ENCODE measurements at regions not wholly inside any gene's neighbourhood (a gene's known extent, or its start where the extent isn't known, plus 50 kb on each side); places are given as distances from the start of the nearest gene placed in this dataset.

- no peak for TF ChIP-seq CTCF (conservative IDR thresholded peaks at IDR 0.05 in 1 of 2, IDR thresholded peaks at IDR 0.05 in 1 of 2; ENCODE audit: extremely low read depth in 1 of 2, insufficient read depth in 1 of 2, low read depth in 1 of 2, low read length in 2 of 2)
- no peak for TF ChIP-seq EZH2 (IDR thresholded peaks at IDR 0.05; ENCODE audit: borderline replicate concordance, low read length)
Measured at GRCh38 chr3:177905173-177906125, 630.8 kb upstream of the KCNMB2 start.

All from mammary epithelial cell (primary cell).